OCI-LY1 (cell line): ENCODE measurements at regions not wholly inside any gene's neighbourhood (a gene's known extent, or its start where the extent isn't known, plus 50 kb on each side); places are given as distances from the start of the nearest gene placed in this dataset.

Experiments
- CTCF ChIP-seq: fragments of 200-600 bp; sonication (generic), shearing (Covaris generic); IDR thresholded peaks from 2 replicates; pipeline ENCODE4 v1.5.1; 2017; ENCODE audit warnings: mild to moderate bottlenecking, antibody characterized with exemption, low read length, moderate library complexity, mixed read lengths
- EZH2 ChIP-seq: fragments of 200-600 bp; sonication (generic), shearing (Covaris generic); IDR thresholded peaks from 2 replicates; pipeline ENCODE4 v1.8.0; 2017; ENCODE audit warnings: borderline replicate concordance, mixed run types, mild to moderate bottlenecking, antibody characterized with exemption, low read length, moderate library complexity, mixed read lengths

GRCh38 chr13:89458456-89458855 is 1787.3 kb downstream of the SLITRK5 start:
- TF ChIP-seq CTCF (no peak), EZH2 (no peak)
